ENCODE measurements at regions not wholly inside any gene's neighbourhood (a gene's known extent, or its start where the extent isn't known, plus 50 kb on each side); places are given as distances from the start of the nearest gene placed in this dataset.
A peak's percentile ranks its signal among the peaks of the same experiment; 100 is the strongest.

- H3K36me3 Mint-ChIP-seq (ENCODE audit: low read depth), result no peaks in the 10 kb centered on the region
- H3K27me3 ChIP-seq (ENCODE audit: control insufficient read depth, insufficient read depth, low read length, poor library complexity, severe bottlenecking), result no peaks in the 10 kb centered on the region
- DNase-seq, result no peak
- H3K27ac Mint-ChIP-seq, result no peak overlapping the region
- no peaks in the 10 kb centered on the region for H3K9me3 ChIP-seq (ENCODE audit: control insufficient read depth, low read length)
- H3K27me3 Mint-ChIP-seq (ENCODE audit: insufficient read depth), result no peaks in the 10 kb centered on the region
- WGBS, 2 experiments (ENCODE audit: insufficient coverage in 1 of 2, insufficient read length in 1 of 2), result 93 to 100% methylated on average over 1 to 4 of the region's 4 CpGs
- H3K4me3 Mint-ChIP-seq, result no peak overlapping the region
- no peak overlapping the region for H3K4me3 ChIP-seq (ENCODE audit: low read length)
- TF ChIP-seq CTCF (conservative IDR thresholded peaks at IDR 0.05), result no peak
- no peak overlapping the region for H3K27ac ChIP-seq (ENCODE audit: low read depth, low read length)
- no peak overlapping the region for H3K9ac ChIP-seq (ENCODE audit: extremely low read depth, low read length, poor library complexity, severe bottlenecking)
- H3K4me1 ChIP-seq (ENCODE audit: control insufficient read depth, insufficient read depth, low read length), result peaks cover 12% of the 10 kb centered on the region
- H3K36me3 ChIP-seq (ENCODE audit: control insufficient read depth, insufficient read depth, low read length), result no peaks in the 10 kb centered on the region
- H3K9me3 Mint-ChIP-seq, result no peaks in the 10 kb centered on the region
- H3K4me1 Mint-ChIP-seq, result peaks cover 51% of the 10 kb centered on the region
These were observed 305.5 kb upstream of the CLINT1 start for GRCh38 chr5:158164296-158165047.

- TF ChIP-seq CTCF (conservative IDR thresholded peaks at IDR 0.05), result no peak
- no peak overlapping the region for H3K4me3 ChIP-seq (ENCODE audit: low read length)
- H3K9ac ChIP-seq (ENCODE audit: extremely low read depth, low read length, poor library complexity, severe bottlenecking), result no peak overlapping the region
- H3K27me3 ChIP-seq (ENCODE audit: control insufficient read depth, insufficient read depth, low read length, poor library complexity, severe bottlenecking), result no peaks in the 10 kb centered on the region
- DNase-seq, result no peak
- no peak overlapping the region for H3K27ac Mint-ChIP-seq
- H3K4me1 Mint-ChIP-seq, result peaks cover 54% of the 10 kb centered on the region
- no peaks in the 10 kb centered on the region for H3K36me3 Mint-ChIP-seq (ENCODE audit: low read depth)
- no peaks in the 10 kb centered on the region for H3K36me3 ChIP-seq (ENCODE audit: control insufficient read depth, insufficient read depth, low read length)
- 94 to 100% methylated on average over 8 to 9 of the region's 9 CpGs for WGBS, 2 experiments (ENCODE audit: insufficient coverage in 1 of 2, insufficient read length in 1 of 2)
- H3K4me3 Mint-ChIP-seq, result no peak overlapping the region
- no peaks in the 10 kb centered on the region for H3K9me3 ChIP-seq (ENCODE audit: control insufficient read depth, low read length)
- peaks cover 12% of the 10 kb centered on the region for H3K4me1 ChIP-seq (ENCODE audit: control insufficient read depth, insufficient read depth, low read length)
- no peaks in the 10 kb centered on the region for H3K9me3 Mint-ChIP-seq
- no peak overlapping the region for H3K27ac ChIP-seq (ENCODE audit: low read depth, low read length)
- H3K27me3 Mint-ChIP-seq (ENCODE audit: insufficient read depth), result no peaks in the 10 kb centered on the region
These were observed 304.7 kb upstream of the CLINT1 start for GRCh38 chr5:158163451-158164295.

GRCh38 chr5:158162479-158163034 lies 303.6 kb upstream of the CLINT1 start:
- DNase-seq, result no peak
- H3K27ac ChIP-seq (ENCODE audit: low read depth, low read length), result no peak overlapping the region
- Mint-ChIP-seq H3K4me1 (peaks cover 49% of the 10 kb centered on the region), H3K27me3 (ENCODE audit: insufficient read depth) (no peaks in the 10 kb centered on the region), H3K27ac (peak overlapping the region; percentile 71), H3K9me3 (no peaks in the 10 kb centered on the region), H3K4me3 (no peak overlapping the region), H3K36me3 (ENCODE audit: low read depth) (no peaks in the 10 kb centered on the region)
- no peaks in the 10 kb centered on the region for H3K36me3 ChIP-seq (ENCODE audit: control insufficient read depth, insufficient read depth, low read length)
- no peaks in the 10 kb centered on the region for H3K9me3 ChIP-seq (ENCODE audit: control insufficient read depth, low read length)
- H3K9ac ChIP-seq (ENCODE audit: extremely low read depth, low read length, poor library complexity, severe bottlenecking), result no peak overlapping the region
- H3K27me3 ChIP-seq (ENCODE audit: control insufficient read depth, insufficient read depth, low read length, poor library complexity, severe bottlenecking), result no peaks in the 10 kb centered on the region
- no peak for TF ChIP-seq CTCF (conservative IDR thresholded peaks at IDR 0.05)
- 75 to 88% methylated on average over 3 to 11 of the region's 11 CpGs for WGBS, 2 experiments (ENCODE audit: insufficient coverage in 1 of 2, insufficient read length in 1 of 2)
- H3K4me1 ChIP-seq (ENCODE audit: control insufficient read depth, insufficient read depth, low read length), result peaks cover 12% of the 10 kb centered on the region
- H3K4me3 ChIP-seq (ENCODE audit: low read length), result no peak overlapping the region

All from endodermal cell (in vitro differentiated cells).